B cell (primary cell): ENCODE measurements at regions not wholly inside any gene's neighbourhood (a gene's known extent, or its start where the extent isn't known, plus 50 kb on each side); places are given as distances from the start of the nearest gene placed in this dataset.

Experiments
- ATAC-seq: fragments of 200-7000 bp; cut with Tn5 transposase; one replicate; pipeline ENCODE4 v1.10.0; 2021; ENCODE audit warnings: low read depth, mild to moderate bottlenecking, moderate number of reproducible peaks, moderate library complexity
- CTCF ChIA-PET: fragments of 350-600 bp; sonication (Branson Sonifier 250); formaldehyde crosslinking; loops from one replicate; lab custom pipeline; 2021; ENCODE audit warnings: antibody characterized with exemption, inconsistent platforms; lab: Charles Lee
- POLR2A ChIA-PET: fragments of 350-600 bp; sonication (Branson Sonifier 250); formaldehyde crosslinking; loops from one replicate; lab custom pipeline; 2021; ENCODE audit warnings: antibody characterized with exemption; lab: Charles Lee
- DNase-seq: peaks from one replicate; pipeline ENCODE4 v3.0.0; 2013
- H2AFZ ChIP-seq: 2 replicates; pipeline ENCODE4 v1.6.1; 2012; ENCODE audit warnings: mild to moderate bottlenecking, low read depth, low read length; ENCODE audit not compliant: insufficient read depth, poor library complexity, severe bottlenecking
- H3K27ac ChIP-seq, 2 donors: 1 replicate in 1 of 2; 2 replicates in 1 of 2; pipeline ENCODE4 v1.5.1; 2012 to 2013; ENCODE audit warnings: low read length in 2 of 2, mild to moderate bottlenecking in 2 of 2, moderate library complexity in 1 of 2
- H3K27me3 ChIP-seq, 4 experiments: fragments of 200-600 bp in 1 of 4; sonication (generic) in 1 of 4; replicated peaks in 1 of 4; 1 replicate in 2 of 4; 2 replicates in 2 of 4; pipeline versions ENCODE4 v1.6.1 to v1.7.0; 2013 to 2016; ENCODE audit warnings: low read length in 3 of 4, mild to moderate bottlenecking in 2 of 4, mixed read lengths in 1 of 4, moderate library complexity in 1 of 4; ENCODE audit not compliant: insufficient read depth in 4 of 4, control insufficient read depth in 3 of 4; ENCODE audit errors: control extremely low read depth in 1 of 4
- H3K36me3 ChIP-seq, 2 experiments: replicated peaks in 1 of 2; 1 replicate in 1 of 2; 2 replicates in 1 of 2; pipeline versions ENCODE4 v1.6.1 to v1.7.1; 2013; ENCODE audit warnings: low read length in 1 of 2; ENCODE audit not compliant: insufficient read depth in 2 of 2, control insufficient read depth in 1 of 2; ENCODE audit errors: control extremely low read depth in 1 of 2, extremely low read depth in 1 of 2
- H3K4me1 ChIP-seq, 2 donors: fragments of 200-600 bp in 1 of 2; sonication (generic) in 1 of 2; 1 replicate in 1 of 2; 2 replicates in 1 of 2; pipeline versions ENCODE4 v1.5.1 to v1.6.1; 2013 to 2017; ENCODE audit warnings: low read length in 2 of 2; ENCODE audit not compliant: control insufficient read depth in 2 of 2, insufficient read depth in 2 of 2
- H3K4me2 ChIP-seq: replicated peaks from 2 replicates; pipeline ENCODE3; 2012; ENCODE audit warnings: mild to moderate bottlenecking, low read depth, low read length; ENCODE audit not compliant: poor library complexity, severe bottlenecking
- H3K4me3 ChIP-seq, 5 experiments: fragments of 200-600 bp in 1 of 5; sonication (generic) in 1 of 5; 1 replicate in 3 of 5; 2 replicates in 2 of 5; pipeline versions ENCODE4 v1.5.1 to v1.7.0; 2011 to 2016; ENCODE audit warnings: low read length in 4 of 5, mild to moderate bottlenecking in 4 of 5, low read depth in 2 of 5, control low read depth in 1 of 5, moderate library complexity in 1 of 5; ENCODE audit not compliant: insufficient read depth in 1 of 5; ENCODE audit errors: control extremely low read depth in 1 of 5, extremely low read depth in 1 of 5
- H3K79me2 ChIP-seq: fragments of 200-600 bp; sonication (generic); one replicate; pipeline ENCODE4 v1.6.0; 2016; ENCODE audit warnings: low read length; ENCODE audit not compliant: control insufficient read depth, insufficient read depth
- H3K9ac ChIP-seq: fragments of 200-600 bp; sonication (generic); 2 replicates; pipeline ENCODE4 v1.6.1; 2017; ENCODE audit warnings: mild to moderate bottlenecking, low read length, moderate library complexity
- H3K9me3 ChIP-seq, 3 donors: one replicate each; pipeline versions ENCODE4 v1.6.1 to v1.7.1; 2013; ENCODE audit warnings: low read length in 2 of 3; ENCODE audit not compliant: control insufficient read depth in 2 of 3, insufficient read depth in 1 of 3; ENCODE audit errors: control extremely low read depth in 1 of 3
- H4K20me1 ChIP-seq: 2 replicates; pipeline ENCODE4 v1.6.0; 2012; ENCODE audit warnings: mild to moderate bottlenecking, low read length; ENCODE audit not compliant: insufficient read depth, control insufficient read depth, poor library complexity, severe bottlenecking
- H3K27ac Mint-ChIP-seq: one replicate; pipeline ENCODE4 v1.8.0; 2021; ENCODE audit warnings: mixed read lengths
- H3K27me3 Mint-ChIP-seq: one replicate; pipeline ENCODE4 v1.8.0; 2021; ENCODE audit warnings: mixed read lengths
- H3K4me1 Mint-ChIP-seq: one replicate; pipeline ENCODE4 v1.8.0; 2021; ENCODE audit warnings: mixed read lengths
- H3K4me3 Mint-ChIP-seq: one replicate; pipeline ENCODE4 v1.8.0; 2021; ENCODE audit warnings: mixed read lengths
- H3K9me3 Mint-ChIP-seq: one replicate; pipeline ENCODE4 v1.8.0; 2022; ENCODE audit warnings: mixed read lengths; ENCODE audit not compliant: insufficient read depth
- CTCF ChIP-seq: fragments of 200-600 bp; IDR thresholded peaks from one replicate; pipeline ENCODE4 v1.8.0; 2022; ENCODE audit warnings: antibody characterized with exemption, mild to moderate bottlenecking
- EZH2 ChIP-seq: IDR thresholded peaks from 2 replicates; pipeline ENCODE4 v1.6.1; 2012; ENCODE audit warnings: borderline replicate concordance, low read depth, mild to moderate bottlenecking, moderate library complexity, low read length; ENCODE audit not compliant: insufficient read depth, poor library complexity, severe bottlenecking
- WGBS: methylation state at CpG from one replicate; pipeline ENCODE4 v1.1.5; 2013; ENCODE audit warnings: missing lambda C conversion rate; ENCODE audit not compliant: insufficient coverage; 5-methylcytosine and 5-hydroxymethylcytosine counted together
- intact Hi-C: fragments of 100-400 bp; cut with micrococcal nuclease; formaldehyde crosslinking; loops from one replicate; pipeline ENCODE4 v1.10.0; 2022

GRCh38 chr3:110198717-110199587, 861.6 kb upstream of the DPPA4 start:
- ATAC-seq = no peak
- no peak overlapping the region for H3K9ac ChIP-seq
- H3K27ac Mint-ChIP-seq = no peak overlapping the region
- H3K4me1 ChIP-seq = no peaks in the 10 kb centered on the region
- H3K4me2 ChIP-seq = no peak overlapping the region
- ChIA-PET CTCF (no interaction called here), POLR2A (no interaction called here)
- H3K36me3 ChIP-seq = no peaks in the 10 kb centered on the region
- no peak overlapping the region for H3K4me3 Mint-ChIP-seq
- H2AFZ ChIP-seq = no peak overlapping the region
- DNase-seq = no peak
- no peaks in the 10 kb centered on the region for H4K20me1 ChIP-seq
- intact Hi-C loops = no loop called here
- no peak overlapping the region for H3K27ac ChIP-seq
- H3K27me3 Mint-ChIP-seq = no peaks in the 10 kb centered on the region
- H3K27me3 ChIP-seq = no peaks in the 10 kb centered on the region
- H3K4me3 ChIP-seq = no peak overlapping the region
- H3K79me2 ChIP-seq = no peaks in the 10 kb centered on the region
- WGBS = 87% methylated on average over 12 of the region's 12 CpGs
- H3K9me3 ChIP-seq = peaks cover 0 to 12% (median 0%) of the 10 kb centered on the region in 3 donors
- TF ChIP-seq EZH2 (no peak), CTCF (no peak)
- H3K4me1 Mint-ChIP-seq = no peaks in the 10 kb centered on the region
- no peaks in the 10 kb centered on the region for H3K9me3 Mint-ChIP-seq

- H3K27me3 ChIP-seq = no peaks in the 10 kb centered on the region
- no peaks in the 10 kb centered on the region for H3K79me2 ChIP-seq
- no peak overlapping the region for H3K27ac Mint-ChIP-seq
- no peak overlapping the region for H3K4me3 Mint-ChIP-seq
- H2AFZ ChIP-seq = no peak overlapping the region
- H3K27me3 Mint-ChIP-seq = no peaks in the 10 kb centered on the region
- TF ChIP-seq EZH2 = no peak
- TF ChIP-seq CTCF = no peak
- intact Hi-C loops = no loop called here
- H3K4me2 ChIP-seq = no peak overlapping the region
- no peaks in the 10 kb centered on the region for H4K20me1 ChIP-seq
- no peaks in the 10 kb centered on the region for H3K36me3 ChIP-seq
- H3K9me3 ChIP-seq = peaks cover 0 to 12% (median 0%) of the 10 kb centered on the region in 3 donors
- H3K27ac ChIP-seq = no peak overlapping the region
- ChIA-PET CTCF (no interaction called here), POLR2A (no interaction called here)
- H3K9ac ChIP-seq = no peak overlapping the region
- H3K4me3 ChIP-seq = no peak overlapping the region
- DNase-seq (no peak), ATAC-seq (no peak)
- WGBS = 97% methylated on average over 2 of the region's 2 CpGs
- H3K4me1 ChIP-seq = no peaks in the 10 kb centered on the region
- no peaks in the 10 kb centered on the region for H3K4me1 Mint-ChIP-seq
- H3K9me3 Mint-ChIP-seq = no peaks in the 10 kb centered on the region
Measured at GRCh38 chr3:110199588-110199943, 862.2 kb upstream of the DPPA4 start.
